ENCODE measurements at regions not wholly inside any gene's neighbourhood (a gene's known extent, or its start where the extent isn't known, plus 50 kb on each side); places are given as distances from the start of the nearest gene placed in this dataset.

- intact Hi-C loops (cut with DNase I): no loop called here
These were observed 1080.8 kb upstream of the TENM4 start for GRCh38 chr11:80521592-80521991.

GRCh38 chr11:80520507-80520887 is 1079.7 kb upstream of the TENM4 start:
- Histone ChIP-seq H3K4me3 (no peak overlapping the region), H3K9me3 (no peaks in the 10 kb centered on the region), H3K27me3 (no peaks in the 10 kb centered on the region), H3K4me1 (ENCODE audit: insufficient read depth) (no peaks in the 10 kb centered on the region), H3K36me3 (no peaks in the 10 kb centered on the region), H3K27ac (no peak overlapping the region)
- intact Hi-C loops (cut with DNase I): no loop called here
- DNase-seq: no peak
- WGBS, 3 donors: 31 to 41% (median 36%) methylated on average over 2 of the region's 2 CpGs
- TF ChIP-seq POLR2A (IDR thresholded peaks at IDR 0.05) (no peak), CTCF (IDR thresholded peaks at IDR 0.05) (no peak), EP300 (IDR thresholded peaks at IDR 0.05) (no peak)

More at GRCh38 chr11:80521592-80521991, 1080.8 kb upstream of the TENM4 start:
- TF ChIP-seq POLR2A (IDR thresholded peaks at IDR 0.05) (no peak), EP300 (IDR thresholded peaks at IDR 0.05) (no peak), CTCF (IDR thresholded peaks at IDR 0.05) (no peak)
- Histone ChIP-seq H3K27me3 (no peaks in the 10 kb centered on the region), H3K4me3 (no peak overlapping the region), H3K27ac (no peak overlapping the region), H3K4me1 (ENCODE audit: insufficient read depth) (no peaks in the 10 kb centered on the region), H3K9me3 (no peaks in the 10 kb centered on the region), H3K36me3 (no peaks in the 10 kb centered on the region)
- 84 to 87% (median 85%) methylated on average over 3 of the region's 3 CpGs for WGBS, 3 donors
- DNase-seq: no peak

- Histone ChIP-seq H3K27ac (no peak overlapping the region), H3K27me3 (no peaks in the 10 kb centered on the region), H3K4me1 (ENCODE audit: insufficient read depth) (no peaks in the 10 kb centered on the region), H3K9me3 (no peaks in the 10 kb centered on the region), H3K4me3 (no peak overlapping the region), H3K36me3 (no peaks in the 10 kb centered on the region)
- intact Hi-C loops (cut with DNase I): no loop called here
- WGBS, 3 donors: 51 to 59% (median 56%) methylated on average over 7 of the region's 7 CpGs
- no peak for DNase-seq
- TF ChIP-seq POLR2A (IDR thresholded peaks at IDR 0.05) (no peak), EP300 (IDR thresholded peaks at IDR 0.05) (no peak), CTCF (IDR thresholded peaks at IDR 0.05) (no peak)
These were observed 1079.0 kb upstream of the TENM4 start for GRCh38 chr11:80519596-80520506.

- intact Hi-C loops (cut with DNase I): no loop called here
- Histone ChIP-seq H3K27ac (no peak overlapping the region), H3K36me3 (no peaks in the 10 kb centered on the region), H3K4me1 (ENCODE audit: insufficient read depth) (no peaks in the 10 kb centered on the region), H3K9me3 (no peaks in the 10 kb centered on the region), H3K27me3 (no peaks in the 10 kb centered on the region), H3K4me3 (no peak overlapping the region)
- 91 to 98% (median 94%) methylated on average over 2 of the region's 2 CpGs for WGBS, 3 donors
- TF ChIP-seq POLR2A (IDR thresholded peaks at IDR 0.05) (no peak), CTCF (IDR thresholded peaks at IDR 0.05) (no peak), EP300 (IDR thresholded peaks at IDR 0.05) (no peak)
- no peak for DNase-seq
These were observed 1076.9 kb upstream of the TENM4 start for GRCh38 chr11:80517701-80518100.
